Nephron (organoid): ENCODE measurements at regions not wholly inside any gene's neighbourhood (a gene's known extent, or its start where the extent isn't known, plus 50 kb on each side); places are given as distances from the start of the nearest gene placed in this dataset.

Experiments used
- H3K27ac Mint-ChIP-seq, 3 experiments: 2 replicates each; pipeline ENCODE4 v1.8.0; 2020; ENCODE audit warnings: mixed read lengths in 3 of 3, mild to moderate bottlenecking in 2 of 3, moderate library complexity in 1 of 3
- H3K27me3 Mint-ChIP-seq: 2 replicates; pipeline ENCODE4 v1.8.0; 2021; ENCODE audit warnings: low read depth, mild to moderate bottlenecking, moderate library complexity, mixed read lengths
- H3K36me3 Mint-ChIP-seq: 2 replicates; pipeline ENCODE4 v1.8.0; 2020; ENCODE audit warnings: low read depth, mixed read lengths
- H3K4me1 Mint-ChIP-seq: 2 replicates; pipeline ENCODE4 v1.8.0; 2020; ENCODE audit warnings: mixed read lengths
- H3K4me3 Mint-ChIP-seq, 3 experiments: 2 replicates each; pipeline ENCODE4 v1.8.0; 2020; ENCODE audit warnings: mild to moderate bottlenecking in 3 of 3, mixed read lengths in 3 of 3, moderate library complexity in 2 of 3
- H3K9me3 Mint-ChIP-seq: 2 replicates; pipeline ENCODE4 v1.8.0; 2020; ENCODE audit warnings: mixed read lengths
- TF ChIP-seq, protein P1 (sequence below), 3 experiments: fragments of 200-600 bp; sonication (generic); IDR thresholded peaks; one replicate each; pipeline ENCODE4 v1.5.0; 2021; ENCODE audit warnings: antibody characterized with exemption in 3 of 3; ENCODE audit not compliant: unreplicated experiment in 3 of 3

DNA sequence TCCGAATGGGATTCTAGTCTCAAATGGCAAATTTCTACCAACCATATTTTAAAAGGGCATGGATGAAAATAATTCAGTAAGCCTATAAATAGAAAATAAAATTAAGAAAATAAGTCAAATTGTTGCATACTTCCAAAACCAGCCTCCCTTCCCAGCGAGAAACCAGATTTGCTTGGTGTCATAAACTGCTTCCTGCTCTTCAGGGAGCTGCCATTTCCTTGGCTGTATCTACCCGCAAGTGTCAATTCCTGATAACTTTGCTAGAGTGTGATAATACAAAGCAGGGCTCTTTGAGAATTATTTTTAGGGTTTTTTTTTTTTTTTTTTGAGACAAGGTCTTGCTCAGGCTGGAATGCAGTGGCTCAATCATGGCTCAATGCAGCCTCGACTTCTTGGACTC, 62.3 kb downstream of the S1PR1 start:
- Mint-ChIP-seq H3K27me3 (no peaks in the 10 kb centered on the region), H3K27ac (no peak overlapping the region), H3K4me3 (no peak overlapping the region), H3K36me3 (no peaks in the 10 kb centered on the region), H3K9me3 (no peaks in the 10 kb centered on the region), H3K4me1 (peaks cover 5% of the 10 kb centered on the region)
- TF ChIP-seq, protein P1, sequence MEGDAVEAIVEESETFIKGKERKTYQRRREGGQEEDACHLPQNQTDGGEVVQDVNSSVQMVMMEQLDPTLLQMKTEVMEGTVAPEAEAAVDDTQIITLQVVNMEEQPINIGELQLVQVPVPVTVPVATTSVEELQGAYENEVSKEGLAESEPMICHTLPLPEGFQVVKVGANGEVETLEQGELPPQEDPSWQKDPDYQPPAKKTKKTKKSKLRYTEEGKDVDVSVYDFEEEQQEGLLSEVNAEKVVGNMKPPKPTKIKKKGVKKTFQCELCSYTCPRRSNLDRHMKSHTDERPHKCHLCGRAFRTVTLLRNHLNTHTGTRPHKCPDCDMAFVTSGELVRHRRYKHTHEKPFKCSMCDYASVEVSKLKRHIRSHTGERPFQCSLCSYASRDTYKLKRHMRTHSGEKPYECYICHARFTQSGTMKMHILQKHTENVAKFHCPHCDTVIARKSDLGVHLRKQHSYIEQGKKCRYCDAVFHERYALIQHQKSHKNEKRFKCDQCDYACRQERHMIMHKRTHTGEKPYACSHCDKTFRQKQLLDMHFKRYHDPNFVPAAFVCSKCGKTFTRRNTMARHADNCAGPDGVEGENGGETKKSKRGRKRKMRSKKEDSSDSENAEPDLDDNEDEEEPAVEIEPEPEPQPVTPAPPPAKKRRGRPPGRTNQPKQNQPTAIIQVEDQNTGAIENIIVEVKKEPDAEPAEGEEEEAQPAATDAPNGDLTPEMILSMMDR (IDR thresholded peaks at IDR 0.05; ENCODE audit: unreplicated experiment in 3 of 3) = no peak

DNA sequence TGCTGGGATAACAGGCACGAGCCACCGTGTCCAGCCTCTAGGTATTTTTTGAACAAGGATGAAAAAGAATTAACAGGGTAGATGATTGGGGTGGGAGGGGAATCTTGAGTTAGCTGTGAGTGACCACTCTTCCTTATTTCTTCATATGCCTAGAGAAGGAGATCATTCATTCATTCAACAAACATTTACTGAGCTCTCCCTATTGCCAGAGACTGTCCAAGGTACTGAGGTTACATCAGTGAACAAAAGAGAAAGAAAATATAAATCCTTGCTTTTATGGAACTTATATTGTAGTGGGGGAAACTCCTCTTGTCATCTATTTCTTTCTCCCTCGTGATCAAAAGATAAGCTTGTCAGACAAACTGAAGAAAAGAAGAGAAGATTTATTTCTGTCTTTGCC, 62.9 kb downstream of the S1PR1 start:
- Mint-ChIP-seq H3K27ac (no peak overlapping the region), H3K9me3 (no peaks in the 10 kb centered on the region), H3K36me3 (no peaks in the 10 kb centered on the region), H3K4me1 (peaks cover 5% of the 10 kb centered on the region), H3K27me3 (no peaks in the 10 kb centered on the region), H3K4me3 (no peak overlapping the region)
- TF ChIP-seq, protein P1 (IDR thresholded peaks at IDR 0.05; ENCODE audit: unreplicated experiment in 3 of 3) = no peak

DNA sequence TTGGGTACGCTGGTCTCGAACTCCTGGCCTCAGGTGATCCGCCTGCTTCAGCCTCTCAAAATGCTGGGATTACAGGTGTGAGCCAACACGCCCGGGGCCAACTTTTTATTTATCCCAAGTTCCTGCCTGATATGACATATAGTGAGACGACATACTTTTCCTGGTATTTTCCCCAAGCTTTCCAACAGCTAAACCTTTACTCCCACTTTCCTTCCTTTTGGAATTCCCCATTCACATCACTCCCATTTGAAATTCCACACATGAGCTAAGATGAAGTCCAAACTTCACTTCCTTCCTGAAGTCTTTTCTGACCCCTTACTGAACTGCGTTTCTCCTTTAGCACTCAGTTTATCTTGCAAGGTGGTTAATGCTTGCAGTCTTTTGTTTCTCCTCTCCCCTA, 64.1 kb downstream of the S1PR1 start:
- H3K27me3 Mint-ChIP-seq = no peaks in the 10 kb centered on the region
- no peak overlapping the region for H3K4me3 Mint-ChIP-seq
- TF ChIP-seq, protein P1 (IDR thresholded peaks at IDR 0.05; ENCODE audit: unreplicated experiment in 3 of 3) = no peak
- H3K9me3 Mint-ChIP-seq = no peaks in the 10 kb centered on the region
- H3K36me3 Mint-ChIP-seq = no peaks in the 10 kb centered on the region
- peak overlapping the region in 1 of 3 experiments; percentile 45 for H3K27ac Mint-ChIP-seq
- peaks cover 5% of the 10 kb centered on the region for H3K4me1 Mint-ChIP-seq

DNA sequence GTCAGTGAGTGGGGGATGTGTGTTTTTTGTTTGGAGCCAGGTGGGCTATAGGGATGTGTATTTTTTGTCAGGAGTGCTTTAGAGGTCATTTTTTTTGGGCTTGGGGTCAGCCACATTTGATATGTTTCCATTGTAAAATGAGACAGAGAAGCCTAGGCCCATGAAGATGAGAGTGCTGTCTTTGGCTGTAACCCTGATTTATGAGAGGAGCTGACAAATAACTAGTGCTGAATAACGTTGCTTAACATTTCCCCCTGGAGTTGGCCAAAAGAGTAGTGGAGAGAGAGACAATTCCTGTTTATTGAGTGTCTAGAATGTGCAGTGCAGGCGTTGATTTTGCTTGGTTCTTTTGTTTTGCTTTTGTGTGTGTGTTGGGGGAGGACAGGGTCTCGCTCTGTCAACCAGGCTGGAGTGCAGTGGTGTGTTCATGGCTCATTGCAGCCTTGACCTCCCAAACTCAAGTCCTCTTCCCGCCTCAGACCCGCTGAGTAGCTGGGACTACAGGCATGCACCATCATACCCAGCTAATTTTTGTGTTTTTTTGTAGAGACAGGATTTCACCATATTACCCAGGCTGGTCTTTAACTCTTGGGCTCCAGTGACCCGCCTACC, 64.7 kb downstream of the S1PR1 start:
- Mint-ChIP-seq H3K9me3 (no peaks in the 10 kb centered on the region), H3K36me3 (no peaks in the 10 kb centered on the region), H3K27ac (peak overlapping the region in 1 of 3 experiments; percentile 45), H3K4me1 (peaks cover 5% of the 10 kb centered on the region), H3K27me3 (no peaks in the 10 kb centered on the region), H3K4me3 (no peak overlapping the region)
- TF ChIP-seq, protein P1 (IDR thresholded peaks at IDR 0.05; ENCODE audit: unreplicated experiment in 3 of 3) = no peak

DNA sequence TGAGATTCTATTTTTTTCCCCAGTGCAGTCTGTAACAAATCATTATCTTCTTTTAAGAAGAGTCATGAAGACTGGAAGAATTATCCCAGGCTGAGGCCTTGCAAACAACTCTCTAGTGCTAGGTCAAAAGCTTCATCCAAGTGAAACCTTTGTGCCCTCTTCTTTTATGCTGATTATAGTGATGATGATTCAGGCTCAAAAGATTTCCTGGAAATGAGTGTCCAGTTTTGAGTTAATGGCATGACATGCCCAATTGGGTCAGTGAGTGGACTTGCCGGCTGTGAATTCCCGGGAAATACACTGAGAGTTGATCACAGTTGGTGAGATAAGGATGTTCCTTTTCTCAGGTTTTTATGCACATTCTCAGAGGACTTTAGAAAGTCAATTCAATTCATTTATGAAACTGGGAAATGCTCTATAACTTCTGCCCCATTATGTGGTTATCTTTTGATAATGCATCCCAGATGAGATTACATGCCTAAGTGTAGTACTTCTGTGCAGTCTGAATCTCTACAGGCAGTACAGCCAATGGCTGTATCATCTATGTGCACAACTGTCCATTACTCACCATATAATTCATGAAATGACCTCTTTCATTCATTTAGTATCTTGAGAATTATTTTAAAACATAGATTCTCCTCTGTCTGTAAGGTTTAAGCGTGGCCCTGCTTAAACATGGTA, 66.2 kb downstream of the S1PR1 start:
- Mint-ChIP-seq H3K9me3 (no peaks in the 10 kb centered on the region), H3K27me3 (no peaks in the 10 kb centered on the region), H3K36me3 (no peaks in the 10 kb centered on the region), H3K4me3 (no peak overlapping the region), H3K4me1 (peaks cover 5% of the 10 kb centered on the region), H3K27ac (no peak overlapping the region)
- TF ChIP-seq, protein P1 (IDR thresholded peaks at IDR 0.05; ENCODE audit: unreplicated experiment in 3 of 3) = no peak
